Nephron (organoid): ENCODE measurements at regions not wholly inside any gene's neighbourhood (a gene's known extent, or its start where the extent isn't known, plus 50 kb on each side); places are given as distances from the start of the nearest gene placed in this dataset.
"Not testable (repeated sequence)": the region's sequence is repeated elsewhere in the genome, so short reads cannot be mapped to it uniquely, and the experiment has no call there.

Source experiments
- H3K27ac Mint-ChIP-seq, 3 experiments: 2 replicates each; pipeline ENCODE4 v1.8.0; 2020; ENCODE audit warnings: mixed read lengths in 3 of 3, mild to moderate bottlenecking in 2 of 3, moderate library complexity in 1 of 3
- H3K27me3 Mint-ChIP-seq: 2 replicates; pipeline ENCODE4 v1.8.0; 2021; ENCODE audit warnings: low read depth, mild to moderate bottlenecking, moderate library complexity, mixed read lengths
- H3K36me3 Mint-ChIP-seq: 2 replicates; pipeline ENCODE4 v1.8.0; 2020; ENCODE audit warnings: low read depth, mixed read lengths
- H3K4me1 Mint-ChIP-seq: 2 replicates; pipeline ENCODE4 v1.8.0; 2020; ENCODE audit warnings: mixed read lengths
- H3K4me3 Mint-ChIP-seq, 3 experiments: 2 replicates each; pipeline ENCODE4 v1.8.0; 2020; ENCODE audit warnings: mild to moderate bottlenecking in 3 of 3, mixed read lengths in 3 of 3, moderate library complexity in 2 of 3
- H3K9me3 Mint-ChIP-seq: 2 replicates; pipeline ENCODE4 v1.8.0; 2020; ENCODE audit warnings: mixed read lengths
- TF ChIP-seq, protein P1 (sequence below), 3 experiments: fragments of 200-600 bp; sonication (generic); IDR thresholded peaks; one replicate each; pipeline ENCODE4 v1.5.0; 2021; ENCODE audit warnings: antibody characterized with exemption in 3 of 3; ENCODE audit not compliant: unreplicated experiment in 3 of 3

- Mint-ChIP-seq H3K27me3 (peaks cover 21% of the 10 kb centered on the region), H3K36me3 (no peaks in the 10 kb centered on the region), H3K4me1 (no peaks in the 10 kb centered on the region), H3K4me3 (no peak overlapping the region), H3K27ac (no peak overlapping the region), H3K9me3 (peaks cover 3% of the 10 kb centered on the region)
- TF ChIP-seq, protein P1, sequence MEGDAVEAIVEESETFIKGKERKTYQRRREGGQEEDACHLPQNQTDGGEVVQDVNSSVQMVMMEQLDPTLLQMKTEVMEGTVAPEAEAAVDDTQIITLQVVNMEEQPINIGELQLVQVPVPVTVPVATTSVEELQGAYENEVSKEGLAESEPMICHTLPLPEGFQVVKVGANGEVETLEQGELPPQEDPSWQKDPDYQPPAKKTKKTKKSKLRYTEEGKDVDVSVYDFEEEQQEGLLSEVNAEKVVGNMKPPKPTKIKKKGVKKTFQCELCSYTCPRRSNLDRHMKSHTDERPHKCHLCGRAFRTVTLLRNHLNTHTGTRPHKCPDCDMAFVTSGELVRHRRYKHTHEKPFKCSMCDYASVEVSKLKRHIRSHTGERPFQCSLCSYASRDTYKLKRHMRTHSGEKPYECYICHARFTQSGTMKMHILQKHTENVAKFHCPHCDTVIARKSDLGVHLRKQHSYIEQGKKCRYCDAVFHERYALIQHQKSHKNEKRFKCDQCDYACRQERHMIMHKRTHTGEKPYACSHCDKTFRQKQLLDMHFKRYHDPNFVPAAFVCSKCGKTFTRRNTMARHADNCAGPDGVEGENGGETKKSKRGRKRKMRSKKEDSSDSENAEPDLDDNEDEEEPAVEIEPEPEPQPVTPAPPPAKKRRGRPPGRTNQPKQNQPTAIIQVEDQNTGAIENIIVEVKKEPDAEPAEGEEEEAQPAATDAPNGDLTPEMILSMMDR (IDR thresholded peaks at IDR 0.05; ENCODE audit: unreplicated experiment in 3 of 3): no peak
Measured at GRCh38 chr9:78695519-78695918, 398.6 kb downstream of the PSAT1 start.

DNA sequence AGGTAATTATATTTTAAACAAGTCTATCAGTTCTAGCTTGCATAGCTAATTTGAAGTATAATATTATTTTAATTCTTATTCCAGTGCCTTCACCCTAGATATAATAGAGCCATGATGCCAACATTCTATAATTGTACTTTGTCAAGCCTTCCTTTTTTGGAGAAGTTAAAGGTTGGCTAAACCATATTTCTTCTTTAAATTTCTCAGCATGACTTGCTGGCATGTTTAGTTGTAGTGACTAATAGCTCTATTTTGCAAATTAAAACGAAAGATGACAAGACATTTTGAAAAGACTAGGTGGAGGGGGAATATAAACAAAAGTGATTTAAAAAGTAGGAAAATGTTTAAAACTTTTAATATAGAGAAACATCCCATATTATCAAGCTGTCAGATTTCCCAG is 400.7 kb downstream of the PSAT1 start:
- Mint-ChIP-seq H3K27ac (no peak overlapping the region), H3K9me3 (peaks cover 2% of the 10 kb centered on the region), H3K4me3 (no peak overlapping the region), H3K27me3 (peaks cover 18% of the 10 kb centered on the region), H3K4me1 (no peaks in the 10 kb centered on the region), H3K36me3 (no peaks in the 10 kb centered on the region)
- TF ChIP-seq, protein P1 (IDR thresholded peaks at IDR 0.05; ENCODE audit: unreplicated experiment in 3 of 3): no peak

GRCh38 chr9:78698371-78698770 is 401.4 kb downstream of the PSAT1 start:
- no peaks in the 10 kb centered on the region for H3K36me3 Mint-ChIP-seq
- H3K27ac Mint-ChIP-seq: no peak overlapping the region
- TF ChIP-seq, protein P1 (IDR thresholded peaks at IDR 0.05; ENCODE audit: unreplicated experiment in 3 of 3): no peak
- H3K9me3 Mint-ChIP-seq: peaks cover 6% of the 10 kb centered on the region
- H3K27me3 Mint-ChIP-seq: peaks cover 15% of the 10 kb centered on the region
- no peaks in the 10 kb centered on the region for H3K4me1 Mint-ChIP-seq
- no peak overlapping the region for H3K4me3 Mint-ChIP-seq

DNA sequence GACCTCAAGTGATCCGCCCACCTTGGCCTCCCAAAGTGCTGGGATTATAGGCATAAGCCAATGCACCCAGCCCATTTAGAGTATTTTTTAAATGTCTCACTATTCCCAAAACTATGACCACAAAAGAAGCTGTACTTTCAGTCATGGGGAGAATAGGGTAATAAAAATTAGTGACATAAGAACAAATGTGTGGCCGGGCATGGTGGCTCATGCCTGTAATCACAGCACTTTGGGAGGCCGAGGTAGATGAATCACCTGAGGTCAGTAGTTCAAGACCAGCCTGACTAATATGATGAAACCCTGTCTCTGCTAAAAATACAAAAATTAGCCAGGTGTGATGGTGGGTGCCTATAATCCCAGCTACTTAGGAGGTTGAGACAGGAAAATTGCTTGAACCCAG is 402.3 kb downstream of the PSAT1 start:
- H3K36me3 Mint-ChIP-seq, H3K9me3 Mint-ChIP-seq, H3K27ac Mint-ChIP-seq, H3K27me3 Mint-ChIP-seq, H3K4me3 Mint-ChIP-seq, H3K4me1 Mint-ChIP-seq: not testable (repeated sequence)

GRCh38 chr9:78704153-78704552 is 407.2 kb downstream of the PSAT1 start:
- not testable (repeated sequence) for H3K36me3 Mint-ChIP-seq, H3K4me1 Mint-ChIP-seq

GRCh38 chr9:78707080-78707479 is 410.2 kb downstream of the PSAT1 start:
- Mint-ChIP-seq H3K4me1 (no peaks in the 10 kb centered on the region), H3K36me3 (no peaks in the 10 kb centered on the region), H3K27ac (no peak overlapping the region), H3K27me3 (no peaks in the 10 kb centered on the region), H3K4me3 (no peak overlapping the region), H3K9me3 (peaks cover 6% of the 10 kb centered on the region)
- TF ChIP-seq, protein P1 (IDR thresholded peaks at IDR 0.05; ENCODE audit: unreplicated experiment in 3 of 3): no peak

More at GRCh38 chr9:78704153-78704552, 407.2 kb downstream of the PSAT1 start:
- not testable (repeated sequence) for H3K4me3 Mint-ChIP-seq, H3K27ac Mint-ChIP-seq, H3K27me3 Mint-ChIP-seq, H3K9me3 Mint-ChIP-seq

GRCh38 chr9:78707481-78707991 is 410.6 kb downstream of the PSAT1 start:
- H3K36me3 Mint-ChIP-seq: no peaks in the 10 kb centered on the region
- H3K4me3 Mint-ChIP-seq: no peak overlapping the region
- H3K27ac Mint-ChIP-seq: no peak overlapping the region
- TF ChIP-seq, protein P1 (IDR thresholded peaks at IDR 0.05; ENCODE audit: unreplicated experiment in 3 of 3): no peak
- H3K4me1 Mint-ChIP-seq: no peaks in the 10 kb centered on the region
- peaks cover 6% of the 10 kb centered on the region for H3K9me3 Mint-ChIP-seq
- no peaks in the 10 kb centered on the region for H3K27me3 Mint-ChIP-seq
